RPMI8226 (cell line): ENCODE measurements at regions not wholly inside any gene's neighbourhood (a gene's known extent, or its start where the extent isn't known, plus 50 kb on each side); places are given as distances from the start of the nearest gene placed in this dataset.

Source experiments
- DNase-seq: peaks from one replicate; pipeline ENCODE4 v3.0.0-alpha.2; 2015

DNA sequence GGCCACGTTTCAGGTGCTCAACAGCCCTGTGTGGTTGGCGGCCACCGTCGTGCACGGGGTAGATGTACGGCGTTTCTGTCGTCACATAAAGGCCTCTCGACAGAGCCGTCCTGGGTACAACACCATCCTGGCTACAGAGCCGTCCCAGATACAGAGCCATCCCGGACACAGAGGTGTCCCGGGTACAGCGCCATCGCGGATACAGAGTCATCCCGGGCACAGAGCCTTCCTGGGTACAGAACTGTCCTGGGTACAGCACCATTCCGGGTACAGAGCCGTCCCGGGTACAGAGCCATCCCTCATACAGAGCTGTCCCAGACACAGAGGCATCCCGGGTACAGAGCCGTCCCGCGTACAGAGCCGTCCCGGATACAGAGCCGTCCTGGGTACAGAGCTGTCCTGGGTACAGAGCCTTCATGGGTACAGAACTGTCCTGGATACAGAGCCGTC is 222.7 kb upstream of the SOX1 start:
- no peak for DNase-seq

GRCh38 chr13:111844682-111845081 is 222.3 kb upstream of the SOX1 start:
- no peak for DNase-seq

GRCh38 chr13:111845621-111846351 is 221.2 kb upstream of the SOX1 start:
- DNase-seq, result no peak

- DNase-seq, result no peak
These were observed 220.4 kb upstream of the SOX1 start for GRCh38 chr13:111846391-111847159.

GRCh38 chr13:111847964-111848363 is 219.0 kb upstream of the SOX1 start:
- DNase-seq, result no peak

- no peak for DNase-seq
These were observed 216.5 kb upstream of the SOX1 start for GRCh38 chr13:111850458-111850857.

DNA sequence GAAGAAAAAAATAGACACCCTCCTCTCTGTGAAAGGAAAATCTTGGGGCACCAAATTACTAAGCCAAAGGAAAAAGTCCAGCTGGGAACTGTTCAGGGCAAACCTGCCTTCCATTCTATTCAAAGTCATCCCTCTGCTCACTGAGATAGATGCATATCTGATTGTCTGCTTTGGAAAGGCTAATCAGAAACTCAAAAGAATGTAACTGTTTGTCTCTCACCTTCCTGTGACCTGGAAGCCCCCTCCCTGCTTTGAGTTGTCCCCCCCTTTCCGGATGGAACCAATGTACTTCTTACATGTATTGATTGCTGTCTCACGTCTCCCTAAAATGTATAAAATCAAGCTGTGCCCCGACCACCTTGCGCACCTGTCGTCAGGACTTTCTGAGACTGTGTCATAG is 216.0 kb upstream of the SOX1 start:
- DNase-seq, result no peak

GRCh38 chr13:111852725-111853518 is 214.0 kb upstream of the SOX1 start:
- DNase-seq, result no peak

DNA sequence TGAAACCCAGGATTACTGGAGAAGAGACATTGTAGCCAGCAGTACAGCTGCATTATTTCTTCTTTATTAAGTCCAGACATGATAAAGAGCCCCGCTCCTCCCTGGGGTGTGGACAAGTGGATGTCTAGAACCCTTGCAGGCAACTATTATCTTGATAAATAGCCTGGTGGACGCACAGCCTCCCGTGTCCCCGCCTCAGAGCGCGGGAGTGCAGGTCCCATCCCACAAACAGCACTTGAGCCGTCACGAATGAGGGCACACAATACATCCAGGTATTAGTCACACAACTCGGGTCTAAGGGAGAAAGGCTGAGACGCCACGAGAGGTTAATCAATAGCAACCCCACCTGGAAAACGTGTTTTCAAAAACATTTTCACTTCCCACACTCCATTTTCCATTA is 213.2 kb upstream of the SOX1 start:
- no peak for DNase-seq

DNA sequence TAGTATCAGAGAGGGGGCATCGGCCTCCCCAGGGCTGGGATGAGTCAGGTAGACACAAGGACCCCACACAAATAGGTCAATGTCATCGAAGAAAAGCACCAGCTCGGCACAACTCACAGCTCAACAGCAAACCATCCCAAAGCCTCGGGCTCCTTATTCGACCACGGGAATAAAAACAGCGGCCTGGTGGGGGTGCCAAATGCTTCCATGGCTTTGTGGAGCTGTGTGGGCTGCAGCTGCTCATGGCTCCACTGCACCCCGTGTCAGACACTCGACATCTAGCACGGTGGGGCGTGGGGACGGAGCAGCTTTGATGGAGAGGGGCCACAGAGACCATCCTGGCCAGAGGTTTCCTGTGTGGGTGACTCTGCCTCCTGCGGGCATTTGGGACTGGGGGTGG is 212.5 kb upstream of the SOX1 start:
- DNase-seq, result no peak

DNA sequence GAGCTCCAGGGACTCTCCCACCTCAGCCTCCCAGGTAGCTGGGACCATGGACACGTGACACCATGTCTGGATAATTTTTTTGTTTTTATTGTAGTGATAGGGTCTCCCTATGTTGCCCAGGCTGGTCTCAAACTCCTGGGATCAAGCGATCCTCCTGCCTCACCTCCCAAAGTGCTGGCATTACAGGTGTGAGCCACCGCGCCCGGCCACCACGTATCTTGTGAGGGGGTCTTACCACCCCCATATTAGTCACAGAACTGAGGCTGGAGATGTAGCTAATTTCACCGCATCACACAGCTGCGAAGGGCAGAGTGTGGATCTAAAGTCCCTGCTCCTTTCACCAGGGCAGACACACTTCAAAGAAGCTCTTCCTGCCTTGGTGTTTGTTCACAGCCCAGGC is 211.8 kb upstream of the SOX1 start:
- DNase-seq, result no peak

DNA sequence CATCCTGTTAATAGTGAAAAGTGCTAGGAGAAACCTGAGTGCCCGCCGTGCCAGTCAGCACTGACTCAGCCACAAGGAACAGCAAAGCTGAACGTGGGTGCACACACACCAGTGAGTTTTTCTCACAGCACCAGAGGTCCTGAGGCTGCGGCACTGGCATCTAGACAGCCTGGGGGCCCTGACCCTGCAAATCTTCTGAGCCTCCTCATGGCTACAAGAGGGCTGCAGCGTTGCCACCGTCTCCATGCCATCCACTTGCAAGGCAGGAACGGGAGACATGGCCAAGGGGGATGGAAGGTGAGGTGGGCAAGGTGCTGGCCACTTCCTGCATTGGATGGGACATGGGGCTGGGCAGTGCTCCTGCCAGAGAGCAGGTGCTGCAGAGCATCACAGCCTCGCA is 211.2 kb upstream of the SOX1 start:
- DNase-seq, result no peak

GRCh38 chr13:111856571-111856970 is 210.4 kb upstream of the SOX1 start:
- no peak for DNase-seq

DNA sequence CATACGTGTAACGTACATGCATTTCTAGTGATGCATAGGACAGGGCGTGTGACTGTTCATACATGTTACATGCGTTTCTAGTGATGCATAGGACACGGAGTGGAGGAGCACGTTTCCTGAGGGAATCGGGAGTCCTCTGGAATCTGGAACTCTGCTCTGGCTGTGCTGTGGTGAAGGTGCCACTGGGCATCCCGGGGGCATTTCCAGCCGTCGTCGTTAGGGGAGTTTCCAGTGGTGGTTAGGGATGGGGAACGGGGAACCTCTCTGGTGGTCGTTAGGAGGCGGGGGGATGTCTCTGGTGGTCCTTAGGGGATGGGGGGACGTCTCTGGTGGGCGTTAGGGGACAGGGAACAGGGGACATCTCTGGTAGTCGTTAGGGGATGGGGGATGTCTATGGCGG is 209.6 kb upstream of the SOX1 start:
- no peak for DNase-seq

DNA sequence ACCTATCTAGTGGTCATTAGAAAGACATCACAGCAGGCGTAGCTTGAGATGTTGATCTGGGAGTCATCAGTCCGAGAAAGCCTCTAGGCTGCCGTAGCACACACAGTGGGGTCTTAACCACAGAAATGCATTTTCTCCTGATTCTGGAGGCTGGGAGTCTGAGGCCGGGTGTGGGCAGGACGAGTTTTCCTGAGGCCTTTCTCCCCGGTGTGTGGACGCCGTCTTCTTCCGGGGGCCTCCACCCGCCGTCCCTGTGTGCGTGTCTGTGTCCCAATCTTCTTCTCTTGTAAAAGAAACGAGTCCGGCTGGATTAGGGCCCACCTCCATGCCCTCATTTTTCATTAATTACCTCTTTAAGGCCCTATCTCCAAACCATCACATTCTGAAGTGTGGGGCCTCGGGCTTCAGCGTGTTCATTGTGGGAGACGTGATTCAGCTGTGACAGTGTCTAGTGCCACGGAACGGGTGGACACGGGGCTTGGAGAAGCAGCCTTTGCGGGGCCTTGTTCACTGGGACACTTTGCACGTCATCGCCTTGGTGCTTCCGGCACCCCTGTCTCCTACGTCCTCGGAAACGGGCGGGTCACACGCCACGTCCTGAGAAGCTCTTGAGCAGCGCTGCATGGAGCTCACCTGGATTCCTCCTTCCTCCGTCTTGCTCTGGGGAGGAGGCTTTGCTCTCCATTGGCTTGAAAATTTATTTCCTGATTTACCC is 208.9 kb upstream of the SOX1 start:
- DNase-seq, result peak; percentile 4

DNA sequence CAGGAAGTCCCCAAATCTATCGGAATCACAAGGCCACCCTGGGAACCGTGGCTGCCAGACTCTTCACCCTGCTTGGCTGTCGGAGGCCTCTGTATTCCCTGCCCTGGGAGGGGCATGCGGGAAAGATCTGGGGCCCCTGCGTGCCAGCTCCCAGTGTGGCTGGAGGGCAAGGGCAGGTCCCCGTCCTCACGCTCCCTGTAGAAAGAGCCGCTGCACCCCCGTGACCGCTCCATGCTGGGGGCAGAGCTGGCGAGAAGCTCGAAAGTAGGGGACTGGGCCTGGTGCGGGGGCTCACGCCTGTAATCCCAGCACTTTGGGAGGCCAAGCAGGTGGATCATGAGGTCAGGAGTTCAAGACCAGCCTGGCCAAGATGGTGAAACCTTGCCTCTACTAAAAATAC is 208.4 kb upstream of the SOX1 start:
- no peak for DNase-seq

- no peak for DNase-seq
These were observed 207.4 kb upstream of the SOX1 start for GRCh38 chr13:111859354-111860230.

GRCh38 chr13:111860231-111860552 is 206.8 kb upstream of the SOX1 start:
- DNase-seq, result no peak

- no peak for DNase-seq
These were observed 205.6 kb upstream of the SOX1 start for GRCh38 chr13:111861319-111861718.

DNA sequence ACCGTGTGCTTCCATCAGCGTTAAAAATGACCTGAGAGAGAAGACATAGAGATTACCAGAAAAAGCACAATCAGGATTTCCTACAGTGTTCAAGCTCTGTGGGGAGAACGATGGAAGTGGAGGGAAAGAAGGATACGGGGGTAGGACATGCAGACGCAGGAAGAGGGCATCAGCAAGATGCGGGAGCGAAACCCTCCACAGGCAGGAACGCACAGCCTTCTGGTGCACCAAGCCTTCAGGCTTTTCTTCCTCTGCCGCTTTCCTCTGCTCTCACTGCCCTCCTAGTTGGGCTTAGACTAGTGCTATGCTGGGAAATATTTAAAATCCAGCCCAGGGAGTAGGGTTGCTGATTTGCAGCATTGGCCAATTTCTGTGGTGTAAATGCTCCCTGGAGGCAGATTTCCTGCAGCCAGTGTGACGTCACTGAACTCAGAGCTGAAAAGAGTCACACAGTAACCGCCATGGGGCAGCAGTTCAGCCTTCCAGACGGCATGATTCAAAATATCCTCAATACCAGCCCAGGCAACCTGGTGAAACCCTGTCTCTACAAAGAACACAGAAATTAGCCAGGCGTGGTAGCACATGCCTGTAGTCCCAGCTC is 205.1 kb upstream of the SOX1 start:
- DNase-seq, result peak; percentile 27
